ENCODE measurements at regions not wholly inside any gene's neighbourhood (a gene's known extent, or its start where the extent isn't known, plus 50 kb on each side); places are given as distances from the start of the nearest gene placed in this dataset.

GRCh38 chr5:112063856-112064255 lies 306.9 kb upstream of the NREP start:
- H3K18ac ChIP-seq (ENCODE audit: low read depth, low read length) = no peak overlapping the region
- no peak overlapping the region for H2BK20ac ChIP-seq (ENCODE audit: low read depth, low read length)
- H2AFZ ChIP-seq (replicated peaks; ENCODE audit: low read length, poor library complexity) = no peak overlapping the region
- H3K9ac ChIP-seq (ENCODE audit: low read depth, low read length) = no peak overlapping the region
- no peak overlapping the region for H2AK9ac ChIP-seq (replicated peaks; ENCODE audit: low read depth, low read length, poor library complexity)
- no peak overlapping the region for H2BK120ac ChIP-seq (ENCODE audit: low read depth, low read length)
- dilution Hi-C loops (cut with HindIII; ENCODE audit: low sequenced_read_pairs, unreplicated experiment) (no loop called here), in situ Hi-C loops (cut with MboI; ENCODE audit: low sequenced_read_pairs) (no loop called here), intact Hi-C loops (cut with micrococcal nuclease) (loop anchor here (5.0 kb wide), 1 partner anchor 37 kb away; no protein-coding TSS in a partner anchor)
- no peak overlapping the region for H3K14ac ChIP-seq (replicated peaks; ENCODE audit: low read depth, low read length)
- no TSS peak for BruUV-seq (replicated peaks)
- no peaks in the 10 kb centered on the region for H3K36me3 ChIP-seq (ENCODE audit: control insufficient read depth, insufficient read depth, low read length)
- H3K23ac ChIP-seq (ENCODE audit: low read depth, low read length) = no peak overlapping the region
- no peak overlapping the region for H3K27ac ChIP-seq (ENCODE audit: insufficient read depth, low read length)
- ChIA-PET POLR2A (ENCODE audit: unreplicated experiment) (interaction anchor here (0.6 kb wide), 1 partner anchor 85 kb away, joined by 3 read pairs; no protein-coding TSS in a partner anchor), CTCF (no interaction called here)
- no peak overlapping the region for H2BK5ac ChIP-seq (ENCODE audit: low read depth, low read length, poor library complexity, severe bottlenecking)
- no peaks in the 10 kb centered on the region for H3K27me3 ChIP-seq (ENCODE audit: control insufficient read depth, insufficient read depth, low read length)
- no peak for DNase-seq
- H4K5ac ChIP-seq (ENCODE audit: low read depth, low read length) = no peak overlapping the region
- TF ChIP-seq CTCF (conservative IDR thresholded peaks at IDR 0.05; ENCODE audit: low read depth, low read length) (no peak), POLR2A (IDR thresholded peaks at IDR 0.05; ENCODE audit: low read depth, low read length) (no peak), MXI1 (IDR thresholded peaks at IDR 0.05; ENCODE audit: borderline replicate concordance, low read depth, low read length) (no peak), MAZ (IDR thresholded peaks at IDR 0.05; ENCODE audit: borderline replicate concordance, low read depth, low read length) (no peak), FOS (IDR thresholded peaks at IDR 0.05; ENCODE audit: low read depth, low read length) (no peak), CHD1 (IDR thresholded peaks at IDR 0.05; ENCODE audit: low read depth, low read length) (no peak), BHLHE40 (IDR thresholded peaks at IDR 0.05; ENCODE audit: low read depth, low read length) (no peak), RCOR1 (IDR thresholded peaks at IDR 0.05; ENCODE audit: insufficient replicate concordance, low read length) (no peak), MAFK (IDR thresholded peaks at IDR 0.05; ENCODE audit: low read depth, low read length) (no peak), SMC3 (IDR thresholded peaks at IDR 0.05; ENCODE audit: low read depth, low read length) (no peak)
- no peak overlapping the region for H3K4ac ChIP-seq (ENCODE audit: low read depth, low read length)
- H2AK5ac ChIP-seq (ENCODE audit: low read depth, low read length) = no peak overlapping the region
- no peak overlapping the region for H3K4me2 ChIP-seq (ENCODE audit: low read depth, low read length)
- H2BK15ac ChIP-seq (ENCODE audit: low read depth, low read length) = no peak overlapping the region
- no peak overlapping the region for H3K56ac ChIP-seq (ENCODE audit: extremely low read depth, insufficient read depth, low read length)
- no peak for ATAC-seq (ENCODE audit: low read depth)
- no peaks in the 10 kb centered on the region for H4K20me1 ChIP-seq (ENCODE audit: insufficient read depth, low read length)
- H3K4me1 ChIP-seq (ENCODE audit: control insufficient read depth, insufficient read depth, low read length) = no peaks in the 10 kb centered on the region
- no CpG with 5 or more reads among the region's 1 CpG for WGBS, 2 experiments (ENCODE audit: extremely low coverage in 2 of 2, insufficient read length in 1 of 2)
- no peak overlapping the region for H4K91ac ChIP-seq (ENCODE audit: insufficient read depth, low read depth, low read length)
- no peak overlapping the region for H3K4me3 ChIP-seq (ENCODE audit: insufficient read depth, low read depth, low read length)
- no peak overlapping the region for H4K8ac ChIP-seq (ENCODE audit: low read depth in 2 of 2, low read length in 2 of 2)
- no peaks in the 10 kb centered on the region for H3K79me1 ChIP-seq (ENCODE audit: low read depth in 1 of 2, low read length in 2 of 2)
- H3K9me3 ChIP-seq (ENCODE audit: control insufficient read depth, insufficient read depth, low read length) = no peaks in the 10 kb centered on the region
- H3K9me1 ChIP-seq (ENCODE audit: insufficient read depth, low read length) = no peaks in the 10 kb centered on the region
